ENCODE measurements at regions not wholly inside any gene's neighbourhood (a gene's known extent, or its start where the extent isn't known, plus 50 kb on each side); places are given as distances from the start of the nearest gene placed in this dataset.

DNA sequence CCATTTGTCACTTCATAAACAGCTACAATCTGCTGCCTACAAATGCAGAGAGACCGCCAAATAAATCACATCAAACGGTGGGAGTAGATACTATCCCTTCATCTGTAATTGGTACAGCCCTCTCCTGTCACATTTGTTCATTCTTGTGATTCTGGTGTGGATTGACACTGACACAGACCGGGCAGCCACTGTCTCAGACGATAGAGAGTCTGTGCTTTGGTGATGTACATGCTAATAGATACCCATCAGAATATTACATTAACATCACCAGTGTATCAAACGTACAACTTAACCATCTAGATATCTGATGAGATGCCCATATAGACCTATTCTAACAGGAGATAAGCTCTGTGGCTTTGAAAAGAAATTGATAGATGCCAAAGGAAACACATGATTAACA lies 419.7 kb upstream of the ZEB2 start:
- TF ChIP-seq, protein P1, sequence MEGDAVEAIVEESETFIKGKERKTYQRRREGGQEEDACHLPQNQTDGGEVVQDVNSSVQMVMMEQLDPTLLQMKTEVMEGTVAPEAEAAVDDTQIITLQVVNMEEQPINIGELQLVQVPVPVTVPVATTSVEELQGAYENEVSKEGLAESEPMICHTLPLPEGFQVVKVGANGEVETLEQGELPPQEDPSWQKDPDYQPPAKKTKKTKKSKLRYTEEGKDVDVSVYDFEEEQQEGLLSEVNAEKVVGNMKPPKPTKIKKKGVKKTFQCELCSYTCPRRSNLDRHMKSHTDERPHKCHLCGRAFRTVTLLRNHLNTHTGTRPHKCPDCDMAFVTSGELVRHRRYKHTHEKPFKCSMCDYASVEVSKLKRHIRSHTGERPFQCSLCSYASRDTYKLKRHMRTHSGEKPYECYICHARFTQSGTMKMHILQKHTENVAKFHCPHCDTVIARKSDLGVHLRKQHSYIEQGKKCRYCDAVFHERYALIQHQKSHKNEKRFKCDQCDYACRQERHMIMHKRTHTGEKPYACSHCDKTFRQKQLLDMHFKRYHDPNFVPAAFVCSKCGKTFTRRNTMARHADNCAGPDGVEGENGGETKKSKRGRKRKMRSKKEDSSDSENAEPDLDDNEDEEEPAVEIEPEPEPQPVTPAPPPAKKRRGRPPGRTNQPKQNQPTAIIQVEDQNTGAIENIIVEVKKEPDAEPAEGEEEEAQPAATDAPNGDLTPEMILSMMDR (IDR thresholded peaks at IDR 0.05) = no peak
- no peak for TF ChIP-seq POLR2A (IDR thresholded peaks at IDR 0.05)
- Histone ChIP-seq H3K4me1 (peaks cover 0 to 8% (median 0%) of the 10 kb centered on the region in 4 donors), H3K36me3 (no peaks in the 10 kb centered on the region), H3K4me3 (no peak overlapping the region), H3K27ac (no peak overlapping the region), H3K9me3 (no peaks in the 10 kb centered on the region), H3K27me3 (no peaks in the 10 kb centered on the region)
- DNase-seq = no peak

DNA sequence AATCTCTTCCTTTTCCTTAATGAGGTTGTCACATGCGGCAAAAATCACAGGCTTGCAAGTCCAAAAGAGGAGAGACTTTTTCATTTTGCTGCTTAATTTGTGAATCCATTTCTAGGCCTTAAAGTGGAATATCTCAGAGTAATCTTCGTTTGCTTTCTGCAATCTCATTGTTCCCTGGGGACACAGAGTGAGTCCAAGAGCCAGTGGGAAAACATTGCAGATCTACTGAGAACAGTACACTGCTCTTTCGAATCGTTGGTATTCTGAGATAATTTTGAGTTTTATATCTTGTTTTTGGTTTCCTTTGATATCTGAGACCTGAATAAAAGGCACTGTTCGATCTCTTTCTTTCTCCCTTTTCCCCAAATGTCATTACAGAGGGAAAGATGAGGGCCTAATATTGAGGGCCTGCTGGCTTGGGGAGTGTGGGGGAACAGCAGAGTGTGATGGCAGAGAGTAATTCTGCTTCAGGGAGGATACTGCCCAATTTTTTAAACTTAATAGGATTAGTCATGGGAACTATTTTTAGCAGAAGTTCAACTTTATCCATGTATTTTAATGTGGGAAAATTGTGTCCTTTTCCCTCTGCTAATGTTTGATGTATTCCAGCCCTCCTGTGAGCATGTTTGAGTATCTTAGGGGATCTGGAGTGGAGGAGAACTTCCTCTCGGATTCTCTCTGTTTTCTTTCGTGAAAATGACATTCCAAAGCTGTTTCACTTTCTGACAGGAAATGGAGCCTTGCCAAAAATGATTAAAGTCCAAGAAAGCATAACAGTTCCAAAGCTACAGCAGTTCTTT lies 418.2 kb upstream of the ZEB2 start:
- no peak overlapping the region for H3K4me3 ChIP-seq
- TF ChIP-seq, protein P1 (IDR thresholded peaks at IDR 0.05) = no peak
- TF ChIP-seq POLR2A (IDR thresholded peaks at IDR 0.05) = no peak
- H3K27ac ChIP-seq = peak overlapping the region in 2 of 4 donors; percentile 10 to 26
- no peaks in the 10 kb centered on the region for H3K9me3 ChIP-seq
- H3K4me1 ChIP-seq = peaks cover 0 to 8% (median 0%) of the 10 kb centered on the region in 4 donors
- DNase-seq = no peak
- no peaks in the 10 kb centered on the region for H3K27me3 ChIP-seq
- H3K36me3 ChIP-seq = no peaks in the 10 kb centered on the region

DNA sequence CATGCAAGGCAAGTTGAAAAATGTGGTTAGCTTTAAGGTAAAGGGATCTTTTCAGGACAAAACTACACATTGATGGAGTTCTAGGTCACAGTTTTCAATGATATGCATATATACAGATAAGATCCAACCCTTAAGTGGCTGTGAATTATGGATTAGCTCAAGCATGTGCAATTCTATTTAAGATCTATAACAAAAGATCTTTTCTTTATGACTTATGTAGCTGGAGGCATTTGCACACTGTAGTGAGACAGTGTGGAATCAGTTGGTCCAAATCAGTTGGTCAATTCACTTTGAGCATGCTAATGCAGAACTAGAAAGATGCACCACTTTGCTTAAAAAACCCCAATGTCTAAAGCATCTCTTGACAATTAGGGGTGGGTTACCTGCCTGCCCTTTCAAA lies 417.1 kb upstream of the ZEB2 start:
- Histone ChIP-seq H3K27me3 (no peaks in the 10 kb centered on the region), H3K9me3 (no peaks in the 10 kb centered on the region), H3K4me1 (no peaks in the 10 kb centered on the region), H3K27ac (no peak overlapping the region), H3K36me3 (no peaks in the 10 kb centered on the region), H3K4me3 (no peak overlapping the region)
- no peak for DNase-seq
- TF ChIP-seq, protein P1 (IDR thresholded peaks at IDR 0.05) = no peak
- no peak for TF ChIP-seq POLR2A (IDR thresholded peaks at IDR 0.05)

DNA sequence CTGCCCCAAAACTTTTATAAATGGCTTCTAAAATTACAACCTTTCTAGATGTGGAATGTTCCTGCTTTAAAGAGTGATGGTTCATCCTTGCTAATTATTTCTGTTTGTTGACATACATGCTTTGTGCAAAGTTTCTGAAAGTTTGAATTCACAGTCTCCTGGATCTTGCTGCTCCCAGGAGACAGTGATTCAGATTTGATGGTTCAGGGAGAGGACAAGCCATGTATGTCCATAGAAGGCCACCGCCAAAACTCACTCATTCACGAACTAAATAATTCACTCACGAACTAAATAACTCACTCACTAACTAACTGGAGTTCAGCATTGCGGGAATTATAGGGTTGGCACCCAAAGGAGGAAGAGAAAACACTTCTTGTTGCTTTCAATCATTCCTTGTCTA lies 416.5 kb upstream of the ZEB2 start:
- Histone ChIP-seq H3K27me3 (no peaks in the 10 kb centered on the region), H3K4me1 (no peaks in the 10 kb centered on the region), H3K4me3 (no peak overlapping the region), H3K36me3 (no peaks in the 10 kb centered on the region), H3K27ac (no peak overlapping the region), H3K9me3 (no peaks in the 10 kb centered on the region)
- no peak for DNase-seq
- TF ChIP-seq, protein P1 (IDR thresholded peaks at IDR 0.05) = no peak

DNA sequence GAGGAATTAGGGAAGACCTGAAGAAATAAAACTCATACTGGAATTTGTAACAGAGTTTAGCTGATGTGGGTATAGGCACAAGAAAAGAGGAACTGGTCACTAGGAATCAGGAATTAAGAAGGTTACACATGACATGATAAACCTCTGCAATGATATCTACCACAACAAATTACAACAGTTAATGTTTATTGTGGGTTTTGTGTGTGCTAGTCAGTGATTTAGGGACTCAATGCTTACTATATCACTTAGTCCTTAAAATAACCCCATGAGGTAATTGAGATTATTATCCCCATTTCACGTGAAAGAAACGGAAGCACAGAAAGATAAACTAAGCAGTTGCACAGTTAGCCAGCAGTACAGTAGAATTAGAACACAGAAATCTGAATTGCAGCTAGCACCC lies 415.8 kb upstream of the ZEB2 start:
- H3K36me3 ChIP-seq = no peaks in the 10 kb centered on the region
- H3K9me3 ChIP-seq = no peaks in the 10 kb centered on the region
- no peaks in the 10 kb centered on the region for H3K27me3 ChIP-seq
- no peak overlapping the region for H3K4me3 ChIP-seq
- DNase-seq = no peak
- no peak overlapping the region for H3K27ac ChIP-seq
- no peaks in the 10 kb centered on the region for H3K4me1 ChIP-seq
- TF ChIP-seq, protein P1 (IDR thresholded peaks at IDR 0.05) = no peak
- no peak for TF ChIP-seq POLR2A (IDR thresholded peaks at IDR 0.05)

All from Peyer's patch (tissue), 4 donors.